Subcutaneous abdominal adipose tissue (tissue), 5 donors: ENCODE measurements at regions not wholly inside any gene's neighbourhood (a gene's known extent, or its start where the extent isn't known, plus 50 kb on each side); places are given as distances from the start of the nearest gene placed in this dataset.
"Not testable (repeated sequence)": the region's sequence is repeated elsewhere in the genome, so short reads cannot be mapped to it uniquely, and the experiment has no call there.

Experiments used
- H3K27ac ChIP-seq: one replicate; pipeline ENCODE4 v1.7.0; 2013; ENCODE audit warnings: low read depth, mild to moderate bottlenecking, inconsistent platforms, low read length, moderate library complexity
- H3K27me3 ChIP-seq, 5 donors: one replicate each; pipeline ENCODE4 v1.7.0; 2013; ENCODE audit warnings: low read length in 5 of 5, inconsistent platforms in 1 of 5; ENCODE audit not compliant: control insufficient read depth in 5 of 5, insufficient read depth in 4 of 5
- H3K36me3 ChIP-seq, 5 donors: one replicate each; pipeline ENCODE4 v1.7.0; 2013; ENCODE audit warnings: low read length in 5 of 5; ENCODE audit not compliant: control insufficient read depth in 5 of 5, insufficient read depth in 5 of 5
- H3K4me1 ChIP-seq, 5 donors: one replicate each; pipeline ENCODE4 v1.7.0; 2013; ENCODE audit warnings: low read length in 5 of 5, mild to moderate bottlenecking in 3 of 5, moderate library complexity in 1 of 5; ENCODE audit not compliant: control insufficient read depth in 5 of 5, insufficient read depth in 5 of 5
- H3K4me3 ChIP-seq, 5 donors: one replicate each; pipeline ENCODE4 v1.7.0; 2013; ENCODE audit warnings: low read length in 5 of 5, low read depth in 1 of 5
- H3K9ac ChIP-seq, 5 donors: one replicate each; pipeline ENCODE4 v1.7.0; 2013; ENCODE audit warnings: low read length in 5 of 5, mild to moderate bottlenecking in 4 of 5, moderate library complexity in 3 of 5
- H3K9me3 ChIP-seq, 5 donors: one replicate each; pipeline ENCODE4 v1.7.0; 2013; ENCODE audit warnings: low read length in 5 of 5; ENCODE audit not compliant: control insufficient read depth in 5 of 5
- donor health status: healthy.
- donor health status: healthy.
- donor health status: healthy.
- donor health status: healthy.
- donor health status: healthy.

DNA sequence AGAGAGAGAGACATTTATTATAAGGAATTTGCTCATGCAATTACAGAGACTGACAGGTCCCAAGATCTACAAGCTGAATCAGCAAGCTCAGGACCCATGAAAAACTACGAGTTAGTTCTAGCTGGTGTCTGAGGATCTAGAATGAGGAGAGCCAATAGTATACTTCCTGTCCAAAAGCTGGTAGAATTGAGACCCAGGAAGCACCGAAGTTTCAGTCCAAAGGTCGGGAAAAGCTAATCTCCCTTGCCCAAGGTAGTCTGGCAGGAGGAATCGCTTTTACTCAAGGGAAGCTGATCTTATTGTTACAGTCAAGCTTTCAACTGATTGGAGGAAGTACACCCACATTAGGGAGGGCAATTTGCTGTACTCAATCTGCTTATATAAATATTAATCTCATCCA, 389.6 kb downstream of the ADCYAP1 start:
- Histone ChIP-seq H3K9ac (no peak overlapping the region), H3K4me1 (no peaks in the 10 kb centered on the region), H3K27me3 (no peaks in the 10 kb centered on the region), H3K9me3 (no peaks in the 10 kb centered on the region), H3K36me3 (no peaks in the 10 kb centered on the region), H3K27ac (no peak overlapping the region), H3K4me3 (no peak overlapping the region)

DNA sequence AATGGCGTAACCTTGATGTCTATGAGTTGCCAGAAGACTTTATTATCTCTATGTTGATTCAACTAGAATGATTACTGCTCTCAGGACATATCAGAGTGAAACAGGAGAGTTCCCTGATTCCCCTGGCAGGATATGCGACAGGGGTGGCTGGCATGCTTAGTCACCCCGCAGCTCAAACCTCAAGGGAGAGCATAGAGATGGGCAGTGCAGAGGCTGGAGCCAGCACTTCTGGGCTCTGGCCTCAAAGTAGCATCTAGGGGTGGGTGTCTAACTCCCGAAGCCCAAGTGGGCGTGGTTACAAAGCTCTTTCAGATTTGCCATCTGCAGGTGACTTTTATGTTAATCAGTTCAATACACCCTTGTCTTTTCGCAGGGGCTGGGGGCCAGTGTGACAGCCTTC, 391.6 kb downstream of the ADCYAP1 start:
- Histone ChIP-seq H3K9me3 (no peaks in the 10 kb centered on the region), H3K36me3 (no peaks in the 10 kb centered on the region), H3K27ac (no peak overlapping the region), H3K9ac (no peak overlapping the region), H3K4me1 (no peaks in the 10 kb centered on the region), H3K27me3 (no peaks in the 10 kb centered on the region), H3K4me3 (no peak overlapping the region)

DNA sequence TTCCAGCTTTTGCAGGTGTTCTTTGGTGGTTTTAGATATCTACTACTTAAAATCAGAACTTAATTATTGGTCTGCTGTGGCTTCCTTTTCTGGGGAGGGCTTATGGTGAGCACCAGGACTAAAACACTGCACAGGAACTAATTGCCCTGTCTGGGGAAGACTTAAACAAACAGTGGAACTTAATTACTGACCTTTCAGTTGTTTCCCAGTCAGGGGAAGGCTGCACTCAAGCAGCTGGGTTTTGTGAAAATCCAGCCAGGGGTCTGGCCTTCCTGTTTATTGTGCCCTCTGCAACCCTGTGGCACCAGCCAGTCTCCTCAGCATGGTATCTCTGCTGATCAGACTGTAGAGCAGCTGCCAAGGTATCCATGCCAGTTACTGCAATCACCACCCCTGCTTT, 398.2 kb downstream of the ADCYAP1 start:
- no peaks in the 10 kb centered on the region for H3K27me3 ChIP-seq
- no peaks in the 10 kb centered on the region for H3K4me1 ChIP-seq
- no peak overlapping the region for H3K4me3 ChIP-seq
- no peak overlapping the region for H3K9ac ChIP-seq
- no peak overlapping the region for H3K27ac ChIP-seq
- H3K9me3 ChIP-seq, result no peaks in the 10 kb centered on the region
- H3K36me3 ChIP-seq, result no peaks in the 10 kb centered on the region

DNA sequence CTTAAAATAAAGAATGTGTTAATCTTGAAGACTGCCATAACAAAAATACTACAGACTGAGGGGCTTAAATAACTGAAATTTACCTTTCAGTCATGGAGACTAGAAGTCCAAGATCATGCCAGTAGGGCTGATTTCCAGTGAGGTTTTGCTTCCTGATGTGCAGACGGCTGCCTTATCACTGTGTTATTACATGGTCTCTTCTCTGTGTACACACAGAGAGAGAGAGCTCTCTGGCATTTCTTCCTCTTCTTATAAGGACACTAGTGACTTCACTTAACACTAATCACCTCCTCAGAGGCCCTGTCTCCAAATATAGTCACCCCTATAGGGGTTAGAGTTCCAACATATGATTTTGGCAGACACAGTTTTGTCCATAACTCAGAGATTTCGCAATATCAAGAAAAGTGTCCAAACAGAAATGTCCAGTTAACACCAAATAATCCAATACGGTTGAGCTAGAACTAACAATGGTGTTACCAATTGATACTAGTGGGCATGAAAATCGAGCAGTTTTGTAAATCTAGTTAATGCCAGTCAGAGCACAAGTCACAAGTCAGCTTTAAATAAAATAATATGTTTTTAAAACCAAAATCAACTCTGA, 399.8 kb downstream of the ADCYAP1 start:
- H3K4me3 ChIP-seq, result no peak overlapping the region
- no peaks in the 10 kb centered on the region for H3K27me3 ChIP-seq
- H3K4me1 ChIP-seq, result no peaks in the 10 kb centered on the region
- no peaks in the 10 kb centered on the region for H3K36me3 ChIP-seq
- no peak overlapping the region for H3K9ac ChIP-seq
- H3K27ac ChIP-seq, result no peak overlapping the region
- no peaks in the 10 kb centered on the region for H3K9me3 ChIP-seq

DNA sequence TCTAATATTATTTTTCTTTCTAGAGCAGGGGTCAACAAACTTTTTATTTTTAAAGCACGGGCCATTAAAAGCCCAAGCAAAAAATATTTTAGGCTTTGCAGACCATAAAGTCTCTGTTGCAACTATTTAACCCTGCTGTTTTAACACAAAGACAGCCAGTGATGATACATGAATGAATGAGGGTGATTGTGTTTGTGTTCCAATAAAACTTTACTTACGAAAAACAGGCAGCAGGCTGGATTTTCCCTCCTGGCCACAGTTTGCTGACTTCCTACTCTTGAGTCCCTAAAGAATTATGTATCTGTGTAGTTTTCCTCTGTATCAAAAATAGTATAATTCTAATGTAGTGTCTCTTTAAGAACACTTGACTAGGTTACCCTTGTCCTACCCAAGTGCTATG, 402.0 kb downstream of the ADCYAP1 start:
- Histone ChIP-seq H3K36me3 (no peaks in the 10 kb centered on the region), H3K27ac (no peak overlapping the region), H3K4me1 (no peaks in the 10 kb centered on the region)

DNA sequence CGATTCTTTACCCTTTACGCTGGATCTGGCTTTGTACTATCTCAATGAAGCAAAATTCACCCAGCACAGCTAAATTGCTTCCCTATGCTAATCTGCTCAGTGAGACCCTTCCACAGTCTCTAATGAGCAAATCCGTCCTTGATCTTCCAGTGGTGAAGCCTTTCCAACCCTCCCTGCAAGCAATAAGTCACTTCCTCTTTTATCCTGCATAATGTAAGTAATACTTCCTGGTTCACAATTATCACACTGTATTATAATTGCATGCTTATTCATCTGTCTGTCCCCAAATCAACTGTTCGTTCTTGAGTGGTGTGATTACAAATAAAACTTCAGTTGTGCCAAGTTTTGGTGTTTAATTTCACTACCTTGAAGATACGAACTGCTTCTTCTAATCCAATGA, 404.0 kb downstream of the ADCYAP1 start:
- no peak overlapping the region for H3K4me3 ChIP-seq
- H3K9me3 ChIP-seq, result no peaks in the 10 kb centered on the region
- H3K9ac ChIP-seq, result no peak overlapping the region
- H3K36me3 ChIP-seq, result no peaks in the 10 kb centered on the region
- H3K4me1 ChIP-seq, result no peaks in the 10 kb centered on the region
- no peak overlapping the region for H3K27ac ChIP-seq
- H3K27me3 ChIP-seq, result no peaks in the 10 kb centered on the region

More for the DNA sequence above, 402.0 kb downstream of the ADCYAP1 start:
- no peak overlapping the region for H3K9ac ChIP-seq
- no peak overlapping the region for H3K4me3 ChIP-seq
- no peaks in the 10 kb centered on the region for H3K27me3 ChIP-seq
- no peaks in the 10 kb centered on the region for H3K9me3 ChIP-seq

DNA sequence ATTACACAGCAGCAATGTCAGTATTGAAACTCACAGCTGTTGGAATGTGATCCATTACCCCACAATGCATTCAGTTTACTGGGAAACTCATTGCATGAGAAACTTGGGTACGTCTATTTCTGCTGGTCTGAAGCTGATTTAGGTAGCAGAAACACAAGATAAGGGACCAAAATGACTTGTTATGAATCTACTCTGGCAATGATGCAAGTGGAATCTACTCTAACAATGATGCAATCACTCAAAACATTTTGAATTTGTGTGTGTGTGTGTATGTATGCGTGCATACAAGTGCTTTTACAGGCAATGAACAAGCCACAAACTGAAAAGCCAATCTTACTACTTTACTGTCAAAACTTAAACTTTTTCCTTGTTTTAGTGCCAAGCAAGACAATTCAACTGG, 406.7 kb downstream of the ADCYAP1 start:
- H3K36me3 ChIP-seq, result no peaks in the 10 kb centered on the region
- H3K9ac ChIP-seq, result no peak overlapping the region
- H3K4me1 ChIP-seq, result no peaks in the 10 kb centered on the region
- no peak overlapping the region for H3K4me3 ChIP-seq
- no peak overlapping the region for H3K27ac ChIP-seq
- no peaks in the 10 kb centered on the region for H3K9me3 ChIP-seq
- H3K27me3 ChIP-seq, result peaks cover 0 to 2% (median 0%) of the 10 kb centered on the region in 5 donors

DNA sequence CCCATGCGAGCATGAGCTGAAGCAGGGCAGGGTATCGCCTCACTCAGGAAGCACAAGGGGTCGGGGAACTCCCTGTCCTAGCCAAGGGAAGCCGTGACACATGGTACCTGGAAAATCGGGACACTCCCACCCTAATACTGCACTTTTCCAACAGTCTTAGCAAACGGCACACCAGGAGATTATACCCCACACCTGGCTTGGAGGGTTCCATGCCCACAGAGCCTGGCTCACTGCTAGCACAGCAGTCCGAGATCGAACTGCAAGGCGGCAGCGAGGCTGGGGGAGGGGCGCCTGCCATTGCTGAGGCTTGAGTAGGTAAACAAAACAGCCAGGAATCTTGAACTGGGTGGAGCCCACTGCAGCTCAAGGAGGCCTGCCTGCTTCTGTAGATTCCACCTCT, 430.7 kb downstream of the ADCYAP1 start:
- H3K9me3 ChIP-seq, result peaks cover 0 to 17% (median 4%) of the 10 kb centered on the region in 5 donors
- not testable (repeated sequence) for H3K27ac ChIP-seq, H3K9ac ChIP-seq, H3K4me1 ChIP-seq, H3K36me3 ChIP-seq, H3K4me3 ChIP-seq, H3K27me3 ChIP-seq

DNA sequence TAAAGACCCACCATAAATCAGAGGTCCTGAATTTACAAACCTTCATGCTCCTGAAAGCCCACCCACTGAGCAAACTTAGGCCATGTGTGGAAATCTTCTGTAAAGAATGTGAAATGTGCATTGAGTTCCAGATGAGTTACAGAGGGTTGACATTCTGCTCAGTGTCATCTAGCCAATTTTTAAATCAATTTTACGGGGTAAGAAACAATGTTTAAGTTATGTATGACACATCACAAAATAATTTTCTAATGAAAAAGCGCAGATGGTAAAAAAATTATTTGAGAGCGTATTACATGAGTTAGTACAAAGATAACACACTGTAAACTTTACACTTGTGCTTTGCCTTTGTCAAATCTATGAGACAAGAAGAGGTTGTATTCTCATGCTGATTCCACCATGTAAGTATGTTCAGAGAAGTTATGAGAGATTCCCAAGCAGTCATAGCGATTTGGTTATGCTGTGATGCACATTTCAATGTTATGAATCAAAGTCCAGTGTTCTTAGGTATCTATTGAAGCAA, 446.3 kb downstream of the ADCYAP1 start:
- Histone ChIP-seq H3K4me1 (no peaks in the 10 kb centered on the region), H3K9me3 (no peaks in the 10 kb centered on the region), H3K27me3 (no peaks in the 10 kb centered on the region), H3K36me3 (no peaks in the 10 kb centered on the region), H3K4me3 (no peak overlapping the region), H3K9ac (no peak overlapping the region), H3K27ac (no peak overlapping the region)

DNA sequence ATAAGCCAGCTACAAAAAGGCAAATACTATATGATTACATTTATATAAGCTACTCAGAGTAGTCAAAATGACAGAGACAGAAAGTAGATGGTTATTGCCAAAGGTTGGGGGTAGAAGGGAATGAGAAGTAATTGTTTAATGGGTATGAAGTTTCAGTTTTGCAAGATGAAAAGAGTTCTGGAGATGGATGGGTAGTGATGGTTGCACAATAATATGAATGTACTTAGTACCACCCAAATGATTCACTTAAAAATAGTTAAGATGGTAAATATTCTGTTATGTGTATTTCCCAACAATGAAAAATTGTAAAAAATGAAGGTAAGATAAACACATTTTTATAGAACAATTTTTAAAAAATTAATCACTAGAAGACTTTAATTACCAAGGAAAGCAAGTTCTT, 448.4 kb downstream of the ADCYAP1 start:
- Histone ChIP-seq H3K27me3 (no peaks in the 10 kb centered on the region), H3K27ac (no peak overlapping the region), H3K4me1 (no peaks in the 10 kb centered on the region), H3K36me3 (no peaks in the 10 kb centered on the region), H3K9ac (no peak overlapping the region), H3K9me3 (no peaks in the 10 kb centered on the region), H3K4me3 (no peak overlapping the region)

DNA sequence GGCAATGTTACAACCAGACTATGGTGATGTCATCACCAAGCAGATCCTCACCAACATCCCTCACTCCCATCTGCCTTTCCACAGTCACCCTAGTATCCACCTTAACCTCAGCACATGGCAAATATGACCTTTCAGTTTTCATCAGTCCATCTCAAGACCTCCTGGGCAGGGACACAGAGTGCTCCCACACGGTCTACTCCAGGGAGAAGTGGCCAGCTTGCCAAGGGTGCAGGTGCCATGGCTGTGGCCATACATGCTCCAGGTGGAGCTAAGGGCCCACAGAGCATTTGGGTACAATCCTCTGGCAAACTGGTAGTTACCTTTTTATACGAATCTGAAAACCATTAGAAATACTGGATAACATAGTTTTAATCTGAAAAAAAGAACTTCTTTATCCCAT, 453.1 kb downstream of the ADCYAP1 start:
- Histone ChIP-seq H3K27me3 (no peaks in the 10 kb centered on the region), H3K9ac (no peak overlapping the region), H3K4me1 (no peaks in the 10 kb centered on the region), H3K9me3 (no peaks in the 10 kb centered on the region), H3K27ac (no peak overlapping the region), H3K4me3 (no peak overlapping the region), H3K36me3 (no peaks in the 10 kb centered on the region)
